ENCODE measurements at regions not wholly inside any gene's neighbourhood (a gene's known extent, or its start where the extent isn't known, plus 50 kb on each side); places are given as distances from the start of the nearest gene placed in this dataset.

- peaks cover 62% of the 10 kb centered on the region for H3K4me1 Mint-ChIP-seq (ENCODE audit: low read depth, unreplicated experiment)
- H3K36me3 ChIP-seq (ENCODE audit: insufficient read depth, low read length) = no peaks in the 10 kb centered on the region
- H3K36me3 Mint-ChIP-seq (ENCODE audit: low read depth, unreplicated experiment) = no peaks in the 10 kb centered on the region
- FAIRE-seq = peak; percentile 74
- H3K27me3 Mint-ChIP-seq (ENCODE audit: low read depth, unreplicated experiment) = no peaks in the 10 kb centered on the region
- peak overlapping the region; percentile 88 for H3K9ac ChIP-seq (ENCODE audit: low read length)
- H3K4me1 ChIP-seq (ENCODE audit: insufficient read depth, low read length) = peaks cover 53% of the 10 kb centered on the region
- no peaks in the 10 kb centered on the region for H4K20me1 ChIP-seq (ENCODE audit: insufficient read depth, low read length)
- H3K27ac ChIP-seq (ENCODE audit: low read depth, low read length) = peak overlapping the region; percentile 99
- no peaks in the 10 kb centered on the region for H3K27me3 ChIP-seq (ENCODE audit: insufficient read depth, low read length)
- H3K27ac Mint-ChIP-seq (ENCODE audit: unreplicated experiment) = peak overlapping the region; percentile 99
- no peak for TF ChIP-seq EZH2 (IDR thresholded peaks at IDR 0.05; ENCODE audit: insufficient read depth, low read length)
- TF ChIP-seq CTCF (IDR thresholded peaks at IDR 0.05; ENCODE audit: insufficient read depth, low read depth, low read length) = no peak
- peak overlapping the region; percentile 67 for H3K4me2 ChIP-seq (ENCODE audit: low read length)
- H3K9me3 Mint-ChIP-seq (ENCODE audit: unreplicated experiment) = peaks cover 1% of the 10 kb centered on the region
- no peaks in the 10 kb centered on the region for H3K9me3 ChIP-seq (ENCODE audit: insufficient read depth, low read depth, low read length)
- peak overlapping the region; percentile 74 for H3K4me3 Mint-ChIP-seq (ENCODE audit: unreplicated experiment)
- peak; percentile 95 for DNase-seq (ENCODE audit: low read depth)
- no peaks in the 10 kb centered on the region for H3K79me2 ChIP-seq (ENCODE audit: insufficient read depth, low read length)
- no peak overlapping the region for H2AFZ ChIP-seq (ENCODE audit: low read depth, low read length)
- no peak overlapping the region for H3K4me3 ChIP-seq (ENCODE audit: insufficient read depth, low read depth, low read length)
Observed at GRCh38 chr10:3887885-3888476, 103.0 kb upstream of the KLF6 start.

DNA sequence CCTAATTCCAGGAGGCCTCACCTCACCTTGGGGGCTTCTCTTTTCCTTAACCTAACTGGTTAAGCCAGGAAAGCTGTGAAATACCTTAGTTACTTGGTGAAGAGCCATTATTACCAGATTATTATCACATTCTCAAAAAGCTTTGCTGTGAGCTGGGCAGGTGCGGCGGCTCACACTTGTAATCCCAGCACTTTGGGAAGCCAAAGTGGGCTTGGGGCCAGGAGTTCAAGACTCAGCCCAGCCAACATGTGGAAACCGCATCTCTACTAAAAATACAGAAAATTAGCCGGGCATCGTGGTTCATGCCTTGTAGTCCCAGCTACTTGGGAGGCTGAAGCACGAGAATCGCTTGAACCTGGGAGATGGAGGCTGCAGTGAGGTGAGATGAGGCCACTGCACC, 102.4 kb upstream of the KLF6 start:
- Mint-ChIP-seq H3K4me1 (ENCODE audit: low read depth, unreplicated experiment) (peaks cover 59% of the 10 kb centered on the region), H3K27me3 (ENCODE audit: low read depth, unreplicated experiment) (no peaks in the 10 kb centered on the region), H3K36me3 (ENCODE audit: low read depth, unreplicated experiment) (no peaks in the 10 kb centered on the region), H3K27ac (ENCODE audit: unreplicated experiment) (peak overlapping the region; percentile 99), H3K9me3 (ENCODE audit: unreplicated experiment) (no peaks in the 10 kb centered on the region), H3K4me3 (ENCODE audit: unreplicated experiment) (no peak overlapping the region)
- peak overlapping the region; percentile 14 for H3K4me3 ChIP-seq (ENCODE audit: insufficient read depth, low read depth, low read length)
- H3K27me3 ChIP-seq (ENCODE audit: insufficient read depth, low read length) = no peaks in the 10 kb centered on the region
- peak overlapping the region; percentile 99 for H3K27ac ChIP-seq (ENCODE audit: low read depth, low read length)
- no peak overlapping the region for H2AFZ ChIP-seq (ENCODE audit: low read depth, low read length)
- no peaks in the 10 kb centered on the region for H3K79me2 ChIP-seq (ENCODE audit: insufficient read depth, low read length)
- H3K4me2 ChIP-seq (ENCODE audit: low read length) = peak overlapping the region; percentile 67
- H4K20me1 ChIP-seq (ENCODE audit: insufficient read depth, low read length) = no peaks in the 10 kb centered on the region
- DNase-seq (ENCODE audit: low read depth) (peak; percentile 28), FAIRE-seq (no peak)
- H3K36me3 ChIP-seq (ENCODE audit: insufficient read depth, low read length) = no peaks in the 10 kb centered on the region
- TF ChIP-seq EZH2 (IDR thresholded peaks at IDR 0.05; ENCODE audit: insufficient read depth, low read length) (no peak), CTCF (IDR thresholded peaks at IDR 0.05; ENCODE audit: insufficient read depth, low read depth, low read length) (no peak)
- H3K4me1 ChIP-seq (ENCODE audit: insufficient read depth, low read length) = peaks cover 48% of the 10 kb centered on the region
- peak overlapping the region; percentile 88 for H3K9ac ChIP-seq (ENCODE audit: low read length)
- no peaks in the 10 kb centered on the region for H3K9me3 ChIP-seq (ENCODE audit: insufficient read depth, low read depth, low read length)

GRCh38 chr10:3886641-3887251, 101.7 kb upstream of the KLF6 start:
- H3K79me2 ChIP-seq (ENCODE audit: insufficient read depth, low read length) = no peaks in the 10 kb centered on the region
- peak overlapping the region; percentile 52 for H3K4me3 Mint-ChIP-seq (ENCODE audit: unreplicated experiment)
- peak overlapping the region; percentile 67 for H3K4me2 ChIP-seq (ENCODE audit: low read length)
- H3K4me1 ChIP-seq (ENCODE audit: insufficient read depth, low read length) = peaks cover 48% of the 10 kb centered on the region
- H3K27ac Mint-ChIP-seq (ENCODE audit: unreplicated experiment) = peak overlapping the region; percentile 99
- H3K36me3 ChIP-seq (ENCODE audit: insufficient read depth, low read length) = no peaks in the 10 kb centered on the region
- peaks cover 54% of the 10 kb centered on the region for H3K4me1 Mint-ChIP-seq (ENCODE audit: low read depth, unreplicated experiment)
- H3K9me3 ChIP-seq (ENCODE audit: insufficient read depth, low read depth, low read length) = no peaks in the 10 kb centered on the region
- H3K36me3 Mint-ChIP-seq (ENCODE audit: low read depth, unreplicated experiment) = no peaks in the 10 kb centered on the region
- no peaks in the 10 kb centered on the region for H4K20me1 ChIP-seq (ENCODE audit: insufficient read depth, low read length)
- FAIRE-seq = peak; percentile 93
- peak overlapping the region; percentile 14 for H3K4me3 ChIP-seq (ENCODE audit: insufficient read depth, low read depth, low read length)
- peak overlapping the region; percentile 99 for H3K27ac ChIP-seq (ENCODE audit: low read depth, low read length)
- H3K27me3 ChIP-seq (ENCODE audit: insufficient read depth, low read length) = no peaks in the 10 kb centered on the region
- no peak overlapping the region for H2AFZ ChIP-seq (ENCODE audit: low read depth, low read length)
- TF ChIP-seq EZH2 (IDR thresholded peaks at IDR 0.05; ENCODE audit: insufficient read depth, low read length) (no peak), CTCF (IDR thresholded peaks at IDR 0.05; ENCODE audit: insufficient read depth, low read depth, low read length) (no peak)
- H3K27me3 Mint-ChIP-seq (ENCODE audit: low read depth, unreplicated experiment) = no peaks in the 10 kb centered on the region
- DNase-seq (ENCODE audit: low read depth) = peak; percentile 97
- peaks cover 4% of the 10 kb centered on the region for H3K9me3 Mint-ChIP-seq (ENCODE audit: unreplicated experiment)
- peak overlapping the region; percentile 88 for H3K9ac ChIP-seq (ENCODE audit: low read length)
